PFSK-1 (cell line): ENCODE measurements at regions not wholly inside any gene's neighbourhood (a gene's known extent, or its start where the extent isn't known, plus 50 kb on each side); places are given as distances from the start of the nearest gene placed in this dataset.

Experiments used
- FOXP2 ChIP-seq: optimal IDR thresholded peaks from 2 replicates; pipeline ENCODE3; 2011; ENCODE audit warnings: borderline replicate concordance, control low read depth, inconsistent platforms; ENCODE audit not compliant: insufficient read depth; ENCODE audit errors: extremely low read length, extremely low read depth
- POLR2AphosphoS5 ChIP-seq: IDR thresholded peaks from 2 replicates; pipeline ENCODE4 v1.6.1; 2012; ENCODE audit warnings: low read depth, mild to moderate bottlenecking, control low read depth, low read length, moderate library complexity
- REST ChIP-seq, 2 experiments: IDR thresholded peaks; 2 replicates each; pipeline versions ENCODE4 v1.6.1 to v1.8.0; 2011 to 2012; ENCODE audit warnings: low read depth in 2 of 2, low read length in 2 of 2, control low read depth in 1 of 2, inconsistent platforms in 1 of 2, mild to moderate bottlenecking in 1 of 2, moderate library complexity in 1 of 2; ENCODE audit not compliant: insufficient read depth in 1 of 2
- SIN3A ChIP-seq: IDR thresholded peaks from 2 replicates; pipeline ENCODE4 v1.6.1; 2012; ENCODE audit warnings: mild to moderate bottlenecking, low read length, moderate library complexity, borderline replicate concordance; ENCODE audit not compliant: insufficient read depth
- TAF1 ChIP-seq: IDR thresholded peaks from 2 replicates; pipeline ENCODE4 v1.6.1; 2012; ENCODE audit warnings: low read length, control low read depth, borderline replicate concordance; ENCODE audit not compliant: insufficient read depth

GRCh38 chr13:89267734-89268133, 1596.6 kb downstream of the SLITRK5 start:
- TF ChIP-seq TAF1 (no peak), POLR2AphosphoS5 (no peak), SIN3A (no peak), REST (IDR thresholded peaks at IDR 0.05; ENCODE audit: insufficient read depth in 1 of 2, low read depth in 2 of 2, low read length in 2 of 2) (no peak), FOXP2 (no peak)

- TF ChIP-seq SIN3A (no peak), REST (IDR thresholded peaks at IDR 0.05; ENCODE audit: insufficient read depth in 1 of 2, low read depth in 2 of 2, low read length in 2 of 2) (no peak), FOXP2 (no peak), POLR2AphosphoS5 (no peak), TAF1 (no peak)
Observed at GRCh38 chr13:89269737-89270136, 1598.6 kb downstream of the SLITRK5 start.

GRCh38 chr13:89270736-89271135, 1599.6 kb downstream of the SLITRK5 start:
- TF ChIP-seq TAF1: no peak

- TF ChIP-seq TAF1 (no peak), FOXP2 (no peak), POLR2AphosphoS5 (no peak), SIN3A (no peak), REST (IDR thresholded peaks at IDR 0.05; ENCODE audit: insufficient read depth in 1 of 2, low read depth in 2 of 2, low read length in 2 of 2) (no peak)
Observed at GRCh38 chr13:89279374-89279773, 1608.2 kb downstream of the SLITRK5 start.

- no peak for TF ChIP-seq FOXP2
Observed at GRCh38 chr13:89281331-89281730, 1610.2 kb downstream of the SLITRK5 start.

GRCh38 chr13:89282241-89282640, 1611.1 kb downstream of the SLITRK5 start:
- TF ChIP-seq FOXP2: no peak
- no peak for TF ChIP-seq REST (IDR thresholded peaks at IDR 0.05; ENCODE audit: insufficient read depth in 1 of 2, low read depth in 2 of 2, low read length in 2 of 2)
- no peak for TF ChIP-seq TAF1
- no peak for TF ChIP-seq POLR2AphosphoS5
